H1 (cell line): ENCODE measurements at regions not wholly inside any gene's neighbourhood (a gene's known extent, or its start where the extent isn't known, plus 50 kb on each side); places are given as distances from the start of the nearest gene placed in this dataset.

ENCODE experiments used
- CTCF ChIA-PET: fragments of 300-600 bp; sonication (Branson Sonifier 250); formaldehyde crosslinking; loops from one replicate; lab custom pipeline; 2021; ENCODE audit not compliant: partially characterized antibody; lab: Charles Lee
- POLR2A ChIA-PET: fragments of 300-600 bp; sonication (Branson Sonifier 250); formaldehyde crosslinking; loops from one replicate; lab custom pipeline; 2021; ENCODE audit warnings: inconsistent platforms; ENCODE audit not compliant: partially characterized antibody; lab: Charles Lee
- DNase-seq, 2 experiments: peaks; one replicate each; pipeline versions ENCODE4 v3.0.0 to v3.0.0-alpha.2; 2010 to 2022; ENCODE audit warnings: low spot score in 2 of 2, low read depth in 1 of 2, mixed read lengths in 1 of 2
- FAIRE-seq: peaks from 2 replicates; lab custom pipeline; 2011; peaks lifted over from hg19 to GRCh38; lab: Jason Lieb, UNC
- H2AFZ ChIP-seq: 2 replicates; pipeline ENCODE4 v1.8.1; 2012; ENCODE audit warnings: low read length, inconsistent platforms
- H2AK5ac ChIP-seq: 2 replicates; pipeline ENCODE4 v1.6.1; 2013; ENCODE audit warnings: low read depth, low read length
- H2BK120ac ChIP-seq: replicated peaks from 2 replicates; pipeline ENCODE3; 2013; ENCODE audit warnings: low read depth, low read length, inconsistent platforms
- H2BK12ac ChIP-seq: 2 replicates; pipeline ENCODE4 v1.6.1; 2013; ENCODE audit warnings: low read depth, low read length
- H2BK15ac ChIP-seq: 2 replicates; pipeline ENCODE4 v1.6.1; 2013; ENCODE audit warnings: low read length
- H2BK20ac ChIP-seq: 2 replicates; pipeline ENCODE4 v1.6.1; 2013; ENCODE audit warnings: low read length
- H2BK5ac ChIP-seq: 2 replicates; pipeline ENCODE4 v1.6.1; 2013; ENCODE audit warnings: low read depth, low read length
- H3K14ac ChIP-seq: 2 replicates; pipeline ENCODE4 v1.6.1; 2013; ENCODE audit warnings: inconsistent platforms; ENCODE audit not compliant: insufficient read length
- H3K18ac ChIP-seq: 2 replicates; pipeline ENCODE4 v1.6.1; 2013; ENCODE audit warnings: low read length; ENCODE audit errors: extremely low read depth
- H3K23ac ChIP-seq: 2 replicates; pipeline ENCODE4 v1.6.1; 2013; ENCODE audit warnings: inconsistent platforms; ENCODE audit not compliant: insufficient read length
- H3K23me2 ChIP-seq: 2 replicates; pipeline ENCODE4 v1.6.1; 2013; ENCODE audit warnings: low read depth, low read length
- H3K27ac ChIP-seq: 2 replicates; pipeline ENCODE4 v1.6.1; 2011; ENCODE audit warnings: low read depth, low read length, inconsistent platforms
- H3K27me3 ChIP-seq, 4 experiments: replicated peaks in 1 of 4; 1 replicate in 1 of 4; 2 replicates in 3 of 4; pipeline versions ENCODE4 v1.6.1 to v1.8.1; 2011 to 2013; ENCODE audit warnings: low read length in 3 of 4, mild to moderate bottlenecking in 3 of 4, inconsistent platforms in 2 of 4, mixed read lengths in 2 of 4, moderate library complexity in 1 of 4; ENCODE audit not compliant: control insufficient read depth in 3 of 4, insufficient read depth in 3 of 4; ENCODE audit errors: extremely low read depth in 1 of 4
- H3K36me3 ChIP-seq, 4 experiments: 2 replicates each; pipeline versions ENCODE4 v1.6.1 to v1.8.1; 2011 to 2013; ENCODE audit warnings: mild to moderate bottlenecking in 4 of 4, low read length in 3 of 4, moderate library complexity in 2 of 4, control low read depth in 1 of 4, inconsistent platforms in 1 of 4; ENCODE audit not compliant: insufficient read depth in 4 of 4, control insufficient read depth in 2 of 4
- H3K4ac ChIP-seq: replicated peaks from 2 replicates; pipeline ENCODE3; 2013; ENCODE audit warnings: low read length, low read depth, mixed read lengths, inconsistent platforms; ENCODE audit not compliant: insufficient read length
- H3K4me1 ChIP-seq, 4 experiments: replicated peaks in 1 of 4; 1 replicate in 1 of 4; 2 replicates in 3 of 4; pipeline versions ENCODE4 v1.6.1 to v1.8.1; 2011 to 2013; ENCODE audit warnings: low read length in 3 of 4, inconsistent platforms in 2 of 4, mixed read lengths in 1 of 4; ENCODE audit not compliant: insufficient read depth in 4 of 4, control insufficient read depth in 3 of 4
- H3K4me2 ChIP-seq, 2 experiments: 2 replicates each; pipeline versions ENCODE4 v1.6.1 to v1.8.1; 2011 to 2013; ENCODE audit warnings: low read depth in 2 of 2, low read length in 2 of 2, control low read depth in 1 of 2, inconsistent platforms in 1 of 2, mild to moderate bottlenecking in 1 of 2; ENCODE audit not compliant: insufficient read depth in 1 of 2
- H3K4me3 ChIP-seq, 4 experiments: fragments of 200-600, 300-600 bp in 1 of 4; sonication (generic), shearing (Covaris generic), sonication (Bioruptor Twin) in 1 of 4; 2 replicates each; pipeline versions ENCODE4 v1.5.1 to v1.8.1; 2011 to 2016; ENCODE audit warnings: low read length in 4 of 4, low read depth in 3 of 4, control low read depth in 2 of 4, inconsistent platforms in 2 of 4, mild to moderate bottlenecking in 2 of 4, mixed read lengths in 1 of 4, moderate library complexity in 1 of 4; ENCODE audit not compliant: insufficient read depth in 2 of 4; ENCODE audit errors: extremely low read depth in 1 of 4
- H3K56ac ChIP-seq: replicated peaks from 2 replicates; pipeline ENCODE3; 2013; ENCODE audit warnings: low read depth, mild to moderate bottlenecking, mixed read lengths, low read length, inconsistent platforms; ENCODE audit not compliant: insufficient read length
- H3K79me1 ChIP-seq: 2 replicates; pipeline ENCODE4 v1.6.1; 2013; ENCODE audit warnings: low read depth, low read length, control low read depth
- H3K79me2 ChIP-seq, 2 experiments: 2 replicates each; pipeline versions ENCODE4 v1.6.1 to v1.8.1; 2012 to 2013; ENCODE audit warnings: low read length in 2 of 2, mild to moderate bottlenecking in 2 of 2, inconsistent platforms in 1 of 2; ENCODE audit not compliant: insufficient read depth in 2 of 2, control insufficient read depth in 1 of 2
- H3K9ac ChIP-seq, 4 experiments: replicated peaks in 1 of 4; 1 replicate in 1 of 4; 2 replicates in 3 of 4; pipeline versions ENCODE4 v1.6.1 to v1.8.1; 2011 to 2013; ENCODE audit warnings: low read depth in 3 of 4, low read length in 3 of 4, control low read depth in 2 of 4, mild to moderate bottlenecking in 2 of 4, moderate library complexity in 2 of 4, inconsistent platforms in 1 of 4; ENCODE audit errors: extremely low read depth in 1 of 4
- H3K9me3 ChIP-seq, 2 experiments: 2 replicates each; pipeline versions ENCODE4 v1.6.1 to v1.8.1; 2012 to 2013; ENCODE audit warnings: mild to moderate bottlenecking in 2 of 2, moderate library complexity in 2 of 2, control low read depth in 1 of 2, inconsistent platforms in 1 of 2, low read depth in 1 of 2, low read length in 1 of 2, mixed read lengths in 1 of 2; ENCODE audit not compliant: insufficient read depth in 2 of 2
- H4K20me1 ChIP-seq, 2 experiments: replicated peaks in 1 of 2; 2 replicates each; pipeline versions ENCODE3 to v1.8.1; 2011 to 2013; ENCODE audit warnings: inconsistent platforms in 2 of 2, low read length in 2 of 2, mild to moderate bottlenecking in 1 of 2; ENCODE audit not compliant: insufficient read depth in 2 of 2, control insufficient read depth in 1 of 2
- H4K5ac ChIP-seq: 2 replicates; pipeline ENCODE4 v1.6.1; 2013; ENCODE audit warnings: low read length, low read depth, mixed read lengths, inconsistent platforms; ENCODE audit not compliant: insufficient read length
- H4K8ac ChIP-seq: 2 replicates; pipeline ENCODE4 v1.8.0; 2013; ENCODE audit warnings: mild to moderate bottlenecking, moderate library complexity, low read length, inconsistent platforms; ENCODE audit not compliant: insufficient read depth; ENCODE audit errors: extremely low read depth
- H4K91ac ChIP-seq: replicated peaks from 2 replicates; pipeline ENCODE3; 2013; ENCODE audit warnings: low read length, mixed read lengths, inconsistent platforms; ENCODE audit not compliant: insufficient read length
- CTBP2 ChIP-seq: IDR thresholded peaks from 2 replicates; pipeline ENCODE4 v1.7.0; 2011; ENCODE audit warnings: borderline replicate concordance, mild to moderate bottlenecking, moderate library complexity, mixed read lengths, low read length; ENCODE audit not compliant: insufficient read depth, insufficient read length
- WGBS, 2 experiments: shearing (Covaris generic) in 1 of 2; methylation state at CpG; one replicate each; pipeline versions ENCODE4 v1.1.6 to v1.1.7; 2013 to 2015; ENCODE audit warnings: low lambda C conversion rate in 2 of 2, mixed read lengths in 2 of 2, inconsistent platforms in 1 of 2, low coverage in 1 of 2, missing lambda C conversion rate in 1 of 2; ENCODE audit not compliant: insufficient replicate concordance in 2 of 2, insufficient coverage in 1 of 2, insufficient read length in 1 of 2; ENCODE audit errors: extremely low coverage in 1 of 2, missing lambda C conversion rate in 1 of 2; 5-methylcytosine and 5-hydroxymethylcytosine counted together

- CTCF ChIA-PET: interaction anchor here (0.5 kb wide), 1 partner anchor 687 kb away, joined by 3 read pairs; no protein-coding TSS in a partner anchor
- H2BK5ac ChIP-seq: no peak overlapping the region
- no peaks in the 10 kb centered on the region for H3K79me1 ChIP-seq
- H4K8ac ChIP-seq: no peak overlapping the region
- H2BK15ac ChIP-seq: no peak overlapping the region
- no peaks in the 10 kb centered on the region for H3K27me3 ChIP-seq
- no peak overlapping the region for H3K27ac ChIP-seq
- no peak overlapping the region for H4K91ac ChIP-seq
- no peak overlapping the region for H2BK12ac ChIP-seq
- no peaks in the 10 kb centered on the region for H3K79me2 ChIP-seq
- no peak overlapping the region for H4K5ac ChIP-seq
- POLR2A ChIA-PET: no interaction called here
- no peak overlapping the region for H2BK120ac ChIP-seq
- no peak overlapping the region for H3K4me3 ChIP-seq
- H3K36me3 ChIP-seq: no peaks in the 10 kb centered on the region
- H4K20me1 ChIP-seq: no peaks in the 10 kb centered on the region
- no peak overlapping the region for H2BK20ac ChIP-seq
- WGBS, 2 experiments: 95% methylated on average over 2 of the region's 2 CpGs; no CpG with 5 or more reads in 1 of the 2 experiments
- H3K18ac ChIP-seq: no peak overlapping the region
- H3K4ac ChIP-seq: no peak overlapping the region
- H3K23ac ChIP-seq: no peak overlapping the region
- H2AFZ ChIP-seq: no peak overlapping the region
- no peaks in the 10 kb centered on the region for H3K23me2 ChIP-seq
- H3K56ac ChIP-seq: no peak overlapping the region
- no peak overlapping the region for H3K9ac ChIP-seq
- FAIRE-seq (no peak), DNase-seq (no peak)
- H2AK5ac ChIP-seq: no peak overlapping the region
- H3K4me1 ChIP-seq: peaks cover 0 to 4% (median under 1%) of the 10 kb centered on the region in 4 experiments; a peak in 1 of 7 replicates
- H3K9me3 ChIP-seq: no peaks in the 10 kb centered on the region
- H3K4me2 ChIP-seq: no peak overlapping the region
- TF ChIP-seq CTBP2: no peak
- TF ChIP-seq, all 59 proteins: peak for 0
- H3K14ac ChIP-seq: no peak overlapping the region
Measured at GRCh38 chr10:10456856-10457255, 560.8 kb upstream of the CELF2 start.
